Esophagus muscularis mucosa (tissue), 4 donors: ENCODE measurements at regions not wholly inside any gene's neighbourhood (a gene's known extent, or its start where the extent isn't known, plus 50 kb on each side); places are given as distances from the start of the nearest gene placed in this dataset.
"Not testable (repeated sequence)": the region's sequence is repeated elsewhere in the genome, so short reads cannot be mapped to it uniquely, and the experiment has no call there.

Experiments
- DNase-seq: peaks from one replicate; pipeline ENCODE4 v3.0.0-alpha.2; 2017; ENCODE audit errors: extremely low spot score
- H3K27ac ChIP-seq, 4 donors: fragments of 200-600 bp; sonication (generic); replicated peaks in 1 of 4; 1 replicate in 3 of 4; 2 replicates in 1 of 4; pipeline ENCODE4 v1.5.1; 2016 to 2019; ENCODE audit warnings: mild to moderate bottlenecking in 1 of 4
- H3K27me3 ChIP-seq, 4 donors: fragments of 200-600 bp; sonication (generic); one replicate each; pipeline versions ENCODE4 v1.5.1 to v1.6.0; 2016 to 2019
- H3K36me3 ChIP-seq, 4 donors: fragments of 200-600 bp; sonication (generic); one replicate each; pipeline ENCODE4 v1.5.1; 2016 to 2019
- H3K4me1 ChIP-seq, 4 donors: fragments of 200-600 bp; sonication (generic); one replicate each; pipeline ENCODE4 v1.5.1; 2016 to 2019
- H3K4me3 ChIP-seq, 4 donors: fragments of 200-600 bp; sonication (generic); 1 replicate in 2 of 4; 2 replicates in 2 of 4; pipeline ENCODE4 v1.5.1; 2016 to 2019; ENCODE audit warnings: mild to moderate bottlenecking in 4 of 4, moderate library complexity in 1 of 4
- H3K9me3 ChIP-seq, 4 donors: fragments of 200-600 bp; sonication (generic); 1 replicate in 3 of 4; 2 replicates in 1 of 4; pipeline ENCODE4 v1.5.1; 2016 to 2019
- WGBS: methylation state at CpG from one replicate; pipeline ENCODE4 v1.1.5; 2018; 5-methylcytosine and 5-hydroxymethylcytosine counted together
- intact Hi-C: fragments of 100-400 bp; cut with DNase I; formaldehyde crosslinking; loops from one replicate; pipeline ENCODE4 v1.15.1; 2023

DNA sequence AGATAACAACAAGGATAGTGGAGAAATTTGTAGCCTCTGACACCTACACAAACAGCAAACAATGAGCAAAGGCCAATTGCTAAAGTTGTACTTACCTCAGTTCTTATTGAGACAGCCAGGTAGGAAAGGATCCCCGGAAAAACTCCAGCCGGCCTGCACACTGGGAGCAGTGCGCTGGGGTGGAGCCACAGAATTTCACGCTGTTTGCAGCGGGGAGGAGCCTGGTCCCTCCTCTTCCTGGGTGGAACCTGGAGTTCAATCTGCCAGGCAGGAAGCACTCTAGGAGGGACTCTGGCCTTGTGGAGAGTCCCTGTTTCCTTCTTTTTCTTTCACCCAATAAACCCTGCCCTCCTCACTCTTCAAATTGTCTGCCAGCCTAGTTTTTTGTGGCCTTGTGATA is 382.6 kb upstream of the TGIF2LX start:
- H3K4me1 ChIP-seq, H3K36me3 ChIP-seq, intact Hi-C loops, H3K4me3 ChIP-seq, H3K27ac ChIP-seq, H3K27me3 ChIP-seq, DNase-seq, H3K9me3 ChIP-seq: not testable (repeated sequence)
- 80% methylated on average over 5 of the region's 5 CpGs for WGBS

DNA sequence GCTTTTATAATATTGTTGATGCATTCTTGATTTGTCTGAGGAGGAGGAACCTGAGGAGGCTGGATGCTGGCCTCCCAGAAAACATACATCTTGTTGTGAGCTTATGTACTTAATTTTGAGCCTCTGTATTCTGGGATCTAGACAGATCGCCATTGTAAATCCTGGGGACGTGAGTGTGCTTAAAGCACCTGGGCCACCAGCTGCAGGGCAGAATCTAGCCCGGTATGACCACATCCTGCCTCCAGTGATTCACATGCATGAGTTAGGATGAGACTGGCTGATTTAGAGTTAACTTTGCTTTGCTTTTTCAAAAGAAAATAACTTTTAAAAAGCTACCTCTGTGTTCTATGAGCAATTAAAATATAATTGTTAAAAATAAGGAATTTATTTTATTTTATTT is 364.6 kb upstream of the TGIF2LX start:
- H3K36me3 ChIP-seq, H3K4me3 ChIP-seq, H3K4me1 ChIP-seq, intact Hi-C loops, H3K9me3 ChIP-seq, H3K27me3 ChIP-seq, DNase-seq, H3K27ac ChIP-seq: not testable (repeated sequence)
- 78% methylated on average over 3 of the region's 3 CpGs for WGBS

DNA sequence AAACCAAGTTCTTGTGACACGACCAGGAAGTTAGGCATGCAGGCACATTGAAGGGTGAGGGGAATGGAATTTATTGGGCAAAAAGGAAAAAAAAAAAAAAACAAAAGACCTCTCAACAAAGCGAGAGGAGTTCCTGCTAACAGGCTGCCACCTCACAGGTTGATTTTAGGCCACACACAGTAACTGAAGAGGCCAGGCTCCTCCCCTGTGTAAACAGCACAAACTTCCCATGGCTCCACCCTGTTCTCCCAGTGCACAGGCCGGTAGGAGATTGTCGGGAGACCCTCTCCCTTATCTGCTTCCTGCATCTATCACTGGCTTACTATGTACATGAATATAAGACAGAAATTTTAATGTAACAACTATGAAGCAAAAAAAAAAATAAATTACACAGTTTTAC is 359.6 kb upstream of the TGIF2LX start:
- H3K4me3 ChIP-seq, H3K9me3 ChIP-seq, DNase-seq, intact Hi-C loops, H3K4me1 ChIP-seq, H3K36me3 ChIP-seq, H3K27me3 ChIP-seq, H3K27ac ChIP-seq: not testable (repeated sequence)
- WGBS: 64% methylated on average over 4 of the region's 4 CpGs

DNA sequence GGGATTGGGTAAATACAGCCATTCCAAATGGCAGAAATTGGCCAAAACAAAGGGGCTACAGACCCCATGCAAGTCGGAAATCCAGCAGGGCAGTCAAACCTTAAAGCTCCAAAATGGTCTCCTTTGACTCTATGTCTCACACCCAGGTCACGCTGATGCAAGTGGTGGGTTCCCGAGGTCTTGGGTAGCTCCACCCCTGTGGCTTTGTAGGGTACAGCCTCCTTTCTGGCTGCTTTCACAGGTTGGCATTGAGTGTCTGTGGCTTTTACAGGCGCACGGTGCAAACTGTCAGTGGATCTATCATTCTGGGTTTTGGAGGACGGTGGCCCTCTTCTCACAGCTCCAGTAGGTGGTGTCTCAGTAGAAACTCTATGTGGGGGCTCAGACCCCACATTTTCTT is 358.6 kb upstream of the TGIF2LX start:
- H3K27ac ChIP-seq, H3K27me3 ChIP-seq, intact Hi-C loops, H3K4me3 ChIP-seq, H3K4me1 ChIP-seq, H3K9me3 ChIP-seq, DNase-seq, H3K36me3 ChIP-seq: not testable (repeated sequence)
- 90% methylated on average over 4 of the region's 6 CpGs for WGBS

DNA sequence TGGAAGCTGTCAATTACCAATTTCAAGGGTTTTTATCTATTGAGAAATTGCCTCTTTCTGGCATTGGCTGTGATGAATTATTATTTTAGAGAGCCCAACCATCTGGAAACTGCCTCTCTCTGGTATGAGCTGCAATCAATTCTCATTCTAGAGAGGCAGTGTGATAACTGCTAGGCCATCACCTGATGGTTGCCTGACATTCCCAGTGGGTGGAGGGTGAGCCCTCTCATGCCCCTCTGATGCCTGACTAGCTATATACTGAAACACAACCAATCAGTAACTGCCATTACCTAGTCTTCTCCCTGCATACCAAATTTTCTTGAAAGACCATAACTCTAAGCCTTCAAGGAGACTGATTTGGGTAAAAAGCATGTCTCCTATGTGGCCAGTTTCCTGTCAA is 353.9 kb upstream of the TGIF2LX start:
- H3K27me3 ChIP-seq, H3K4me1 ChIP-seq, H3K36me3 ChIP-seq, H3K4me3 ChIP-seq, DNase-seq, H3K9me3 ChIP-seq, intact Hi-C loops, H3K27ac ChIP-seq: not testable (repeated sequence)

DNA sequence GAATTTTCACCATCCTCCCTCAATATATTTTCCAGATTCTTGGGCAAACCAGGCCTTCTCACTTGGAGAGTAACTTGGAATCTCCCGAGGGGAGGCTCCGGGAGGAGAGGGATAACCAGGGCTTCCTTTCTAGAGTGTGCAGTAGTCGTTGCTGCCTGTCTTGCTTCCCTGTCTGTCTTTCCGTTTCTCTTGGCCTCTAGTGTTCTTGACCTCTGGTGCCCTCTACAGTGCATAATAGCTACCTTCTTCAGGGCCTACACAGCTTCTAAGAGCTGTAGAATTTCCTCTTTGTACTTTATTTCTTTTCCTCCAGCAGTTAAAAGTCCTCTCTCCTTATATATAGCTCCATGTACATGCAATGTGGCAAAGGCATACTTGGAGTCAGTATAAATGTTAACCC is 339.8 kb upstream of the TGIF2LX start:
- H3K4me1 ChIP-seq, H3K27ac ChIP-seq, intact Hi-C loops, H3K4me3 ChIP-seq, H3K36me3 ChIP-seq, H3K27me3 ChIP-seq, DNase-seq, H3K9me3 ChIP-seq: not testable (repeated sequence)
- 71% methylated on average over 4 of the region's 4 CpGs for WGBS

DNA sequence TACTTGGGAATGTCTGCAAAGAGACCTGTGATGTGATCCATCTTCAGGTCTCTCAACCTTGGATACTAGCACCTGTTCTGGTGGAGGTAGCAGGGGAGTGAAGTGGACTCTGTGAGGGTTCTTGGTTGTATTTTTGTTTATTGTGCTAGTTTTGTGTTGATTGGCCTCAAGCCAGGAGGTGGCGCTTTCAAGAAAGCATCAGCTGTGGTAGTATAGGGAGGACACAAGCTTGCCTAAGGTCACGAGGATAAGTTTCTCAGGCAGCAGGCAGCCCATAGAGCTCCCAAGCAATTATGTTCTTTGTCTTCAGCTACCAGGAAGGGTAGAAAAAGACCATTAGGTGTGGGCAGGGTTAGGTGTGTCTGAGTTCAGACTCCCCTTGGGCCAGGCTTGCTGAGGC is 289.9 kb upstream of the TGIF2LX start:
- WGBS: 80% methylated on average over 2 of the region's 2 CpGs

DNA sequence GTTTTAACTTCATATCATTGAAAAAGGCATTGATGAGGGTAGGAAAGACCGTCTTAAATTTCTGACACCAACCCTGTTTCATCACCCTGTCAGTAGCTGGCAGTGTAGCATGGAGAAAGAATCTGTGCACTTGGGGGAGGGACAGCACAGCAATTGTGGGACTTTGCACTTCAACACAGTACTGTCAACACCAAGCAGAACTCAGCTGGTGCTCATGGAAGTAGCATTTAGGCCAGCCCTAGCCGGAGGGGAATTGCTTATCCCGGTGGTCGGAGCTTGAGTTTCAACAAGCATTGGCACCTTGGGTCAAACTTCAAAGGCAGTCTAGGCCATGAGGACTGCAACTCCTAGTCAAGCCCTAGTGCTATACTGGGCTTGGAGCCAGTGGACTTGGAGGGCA is 285.8 kb upstream of the TGIF2LX start:
- intact Hi-C loops, H3K27ac ChIP-seq, H3K27me3 ChIP-seq, H3K36me3 ChIP-seq, H3K4me1 ChIP-seq, H3K4me3 ChIP-seq, H3K9me3 ChIP-seq, DNase-seq: not testable (repeated sequence)
- WGBS: 100% methylated on average over 1 of the region's 4 CpGs

More for the DNA sequence above, 289.9 kb upstream of the TGIF2LX start:
- H3K4me1 ChIP-seq, intact Hi-C loops, H3K4me3 ChIP-seq, H3K27ac ChIP-seq, DNase-seq, H3K36me3 ChIP-seq, H3K9me3 ChIP-seq, H3K27me3 ChIP-seq: not testable (repeated sequence)

DNA sequence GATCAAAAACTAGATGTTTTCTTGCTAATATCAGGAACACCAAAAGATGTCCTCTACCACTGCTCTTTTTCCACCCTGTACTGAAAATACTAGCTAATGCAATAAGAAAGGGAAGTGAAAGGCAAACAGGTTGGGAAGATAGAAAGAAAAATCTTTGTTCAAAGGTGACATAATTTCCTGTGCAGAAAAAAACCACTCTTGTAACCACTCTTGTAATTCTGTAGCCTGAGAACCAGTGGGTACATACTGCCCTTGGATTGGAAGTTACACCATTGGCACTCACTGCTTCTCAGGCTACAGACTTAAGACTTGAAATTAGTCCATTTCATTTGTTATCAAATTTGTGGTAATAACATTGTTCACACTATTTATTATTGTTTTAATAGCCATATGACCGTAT is 263.0 kb upstream of the TGIF2LX start:
- H3K27ac ChIP-seq, H3K9me3 ChIP-seq, DNase-seq, intact Hi-C loops, H3K27me3 ChIP-seq, H3K4me3 ChIP-seq, H3K36me3 ChIP-seq, H3K4me1 ChIP-seq: not testable (repeated sequence)
- WGBS: no CpG with 5 or more reads among the region's 1 CpG

DNA sequence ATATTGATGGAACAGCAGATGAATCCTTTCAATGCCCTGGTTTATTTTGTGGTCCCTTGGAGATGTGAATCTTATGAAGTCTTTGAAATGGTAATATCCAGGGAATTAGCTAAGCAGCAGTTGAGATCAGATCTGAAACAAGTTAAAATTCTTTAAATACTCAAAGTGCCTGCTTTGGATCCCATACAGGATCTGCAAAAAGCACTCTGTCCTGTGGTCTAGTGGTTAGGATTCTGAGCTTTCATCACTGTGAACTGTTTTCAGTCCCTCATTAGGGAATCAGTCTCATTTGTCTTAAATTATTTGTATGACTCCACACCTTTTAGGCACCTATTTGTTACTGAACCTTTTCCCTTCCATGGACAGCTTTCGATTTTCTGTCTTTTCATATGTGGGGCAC is 215.2 kb upstream of the TGIF2LX start:
- H3K27ac ChIP-seq, DNase-seq, H3K4me3 ChIP-seq, intact Hi-C loops, H3K27me3 ChIP-seq, H3K4me1 ChIP-seq, H3K9me3 ChIP-seq, H3K36me3 ChIP-seq: not testable (repeated sequence)
- no CpG with 5 or more reads among the region's 1 CpG for WGBS

DNA sequence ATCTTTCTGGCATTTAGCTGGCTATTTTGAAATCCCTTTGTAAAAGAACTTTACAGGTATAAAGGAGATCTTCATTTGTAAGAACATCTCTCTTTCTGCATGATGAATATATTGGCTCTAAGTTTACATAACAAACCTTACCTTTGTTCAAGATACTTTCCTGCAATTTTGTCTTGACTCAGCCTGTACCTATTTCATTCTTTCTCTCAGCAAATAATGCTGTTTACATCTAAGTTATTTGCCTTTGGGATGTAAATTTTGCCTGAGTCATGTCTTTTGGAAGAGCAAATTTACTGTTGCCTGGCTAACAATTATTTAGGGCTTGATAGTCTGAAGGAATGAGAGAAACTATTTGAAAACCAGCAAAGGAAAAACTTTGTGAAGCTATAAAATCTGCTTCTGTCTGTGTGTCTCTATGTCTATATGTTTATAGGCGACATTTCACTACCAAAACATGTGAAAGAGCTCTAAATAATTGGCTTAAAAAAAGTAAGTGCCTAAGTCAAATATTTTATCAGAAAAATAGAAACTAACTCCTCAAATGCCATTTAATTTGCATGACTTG is 214.3 kb upstream of the TGIF2LX start:
- H3K27me3 ChIP-seq, H3K4me1 ChIP-seq, DNase-seq, H3K27ac ChIP-seq, H3K9me3 ChIP-seq, intact Hi-C loops, H3K4me3 ChIP-seq, H3K36me3 ChIP-seq: not testable (repeated sequence)
- WGBS: no CpG with 5 or more reads among the region's 1 CpG

DNA sequence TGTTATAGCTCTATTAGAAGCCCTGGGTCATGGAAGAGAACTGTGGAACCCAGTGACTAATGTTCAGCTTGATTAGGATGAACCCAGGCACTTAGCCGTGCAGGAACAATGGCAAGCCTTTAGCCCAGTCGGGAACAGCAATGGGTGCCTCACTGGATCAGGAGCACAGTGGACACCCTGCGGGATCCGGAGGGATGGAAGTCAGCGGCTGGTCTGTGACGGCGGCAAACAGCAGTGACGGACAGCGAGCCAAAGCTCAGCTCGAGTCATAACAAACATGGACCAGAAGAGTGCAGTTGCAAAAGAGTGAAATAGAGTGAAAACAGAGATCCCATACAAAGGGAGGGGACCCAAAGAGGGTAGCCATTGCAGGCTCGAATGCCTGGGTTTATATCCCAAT is 187.3 kb upstream of the TGIF2LX start:
- H3K4me3 ChIP-seq, H3K27me3 ChIP-seq, H3K4me1 ChIP-seq, H3K36me3 ChIP-seq, H3K27ac ChIP-seq, intact Hi-C loops, DNase-seq, H3K9me3 ChIP-seq: not testable (repeated sequence)
- WGBS: 94% methylated on average over 11 of the region's 11 CpGs

DNA sequence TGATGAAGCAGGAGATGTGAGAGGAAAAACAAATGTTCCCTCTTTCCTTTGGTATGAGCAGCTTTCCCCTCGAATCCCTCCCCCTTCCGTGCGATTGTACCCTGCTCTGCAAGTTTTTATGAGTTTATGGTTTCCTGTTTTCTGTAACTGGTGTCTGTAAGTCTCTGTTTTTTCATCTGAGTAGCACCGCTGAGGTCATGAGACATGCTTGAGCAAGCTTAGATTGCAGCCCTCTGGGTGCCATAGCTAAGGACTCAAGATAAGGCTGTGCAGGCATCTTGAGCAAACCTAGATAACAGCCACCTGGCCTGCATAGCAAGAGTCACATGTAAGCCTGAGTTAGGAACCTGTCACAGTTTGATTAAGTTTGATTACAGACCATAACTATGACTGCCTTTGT is 165.2 kb upstream of the TGIF2LX start:
- H3K27ac ChIP-seq, H3K36me3 ChIP-seq, intact Hi-C loops, H3K9me3 ChIP-seq, H3K4me3 ChIP-seq, H3K27me3 ChIP-seq, H3K4me1 ChIP-seq, DNase-seq: not testable (repeated sequence)
- 84% methylated on average over 4 of the region's 4 CpGs for WGBS
